Caki2 (cell line): ENCODE measurements at regions not wholly inside any gene's neighbourhood (a gene's known extent, or its start where the extent isn't known, plus 50 kb on each side); places are given as distances from the start of the nearest gene placed in this dataset.
"Not testable (repeated sequence)": the region's sequence is repeated elsewhere in the genome, so short reads cannot be mapped to it uniquely, and the experiment has no call there.

ENCODE experiments used
- DNase-seq: peaks from one replicate; pipeline ENCODE4 v3.0.0-alpha.2; 2015; ENCODE audit warnings: low read depth
- in situ Hi-C: cut with HindIII; loops from 2 replicates; pipeline ENCODE4 v1.10.0; 2016; ENCODE audit warnings: low sequenced_read_pairs, low pct_unique_long_range_greater_than_20kb, mixed read lengths

- in situ Hi-C loops: no loop called here
- no peak for DNase-seq
Observed at GRCh38 chr1:81310250-81310649, 490.5 kb upstream of the ADGRL2 start.

- no peak for DNase-seq
- in situ Hi-C loops: no loop called here
Observed at GRCh38 chr1:81308191-81308590, 492.5 kb upstream of the ADGRL2 start.

GRCh38 chr1:81307786-81308185, 492.9 kb upstream of the ADGRL2 start:
- in situ Hi-C loops: no loop called here

GRCh38 chr1:81305997-81306452, 494.7 kb upstream of the ADGRL2 start:
- peak; percentile 48 for DNase-seq
- in situ Hi-C loops: no loop called here

More at GRCh38 chr1:81307786-81308185, 492.9 kb upstream of the ADGRL2 start:
- no peak for DNase-seq

- DNase-seq: peak; percentile 6
- in situ Hi-C loops: no loop called here
Observed at GRCh38 chr1:81304187-81304586, 496.5 kb upstream of the ADGRL2 start.

GRCh38 chr1:81299892-81300291, 500.8 kb upstream of the ADGRL2 start:
- no peak for DNase-seq
- in situ Hi-C loops: no loop called here

- in situ Hi-C loops: no loop called here
- no peak for DNase-seq
Observed at GRCh38 chr1:81298266-81298665, 502.5 kb upstream of the ADGRL2 start.

- DNase-seq: no peak
- in situ Hi-C loops: no loop called here
Observed at GRCh38 chr1:81296601-81297000, 504.1 kb upstream of the ADGRL2 start.

- in situ Hi-C loops: no loop called here
- DNase-seq: no peak
Observed at GRCh38 chr1:81290326-81290725, 510.4 kb upstream of the ADGRL2 start.

GRCh38 chr1:81288689-81289088, 512.0 kb upstream of the ADGRL2 start:
- in situ Hi-C loops: no loop called here
- no peak for DNase-seq

GRCh38 chr1:81287411-81288080, 513.2 kb upstream of the ADGRL2 start:
- no peak for DNase-seq
- in situ Hi-C loops: no loop called here

GRCh38 chr1:81270051-81270450, 530.7 kb upstream of the ADGRL2 start:
- in situ Hi-C loops: no loop called here
- DNase-seq: no peak

GRCh38 chr1:81264976-81265375, 535.8 kb upstream of the ADGRL2 start:
- DNase-seq: no peak
- in situ Hi-C loops: no loop called here

GRCh38 chr1:81259625-81260411, 540.9 kb upstream of the ADGRL2 start:
- no peak for DNase-seq
- in situ Hi-C loops: no loop called here

GRCh38 chr1:81254560-81254959, 546.2 kb upstream of the ADGRL2 start:
- DNase-seq: no peak
- in situ Hi-C loops: no loop called here

GRCh38 chr1:81254068-81254467, 546.7 kb upstream of the ADGRL2 start:
- no peak for DNase-seq
- in situ Hi-C loops: no loop called here

- no peak for DNase-seq
- in situ Hi-C loops: no loop called here
Observed at GRCh38 chr1:81252471-81253151, 548.1 kb upstream of the ADGRL2 start.

- in situ Hi-C loops, DNase-seq: not testable (repeated sequence)
Observed at GRCh38 chr1:81250825-81251224, 549.9 kb upstream of the ADGRL2 start.

GRCh38 chr1:81245084-81245715, 555.5 kb upstream of the ADGRL2 start:
- in situ Hi-C loops, DNase-seq: not testable (repeated sequence)
